Effector CD4-positive, alpha-beta T cell (primary cell): ENCODE measurements at regions not wholly inside any gene's neighbourhood (a gene's known extent, or its start where the extent isn't known, plus 50 kb on each side); places are given as distances from the start of the nearest gene placed in this dataset.
"Not testable (repeated sequence)": the region's sequence is repeated elsewhere in the genome, so short reads cannot be mapped to it uniquely, and the experiment has no call there.

ENCODE experiments used
- DNase-seq: peaks from one replicate; pipeline ENCODE4 v3.0.0-alpha.2; 2020

GRCh38 chr7:131720703-131721102, 164.3 kb upstream of the PODXL start:
- DNase-seq, result no peak

- DNase-seq, result no peak
Observed at GRCh38 chr7:131717181-131717580, 160.8 kb upstream of the PODXL start.

GRCh38 chr7:131699323-131699722, 142.9 kb upstream of the PODXL start:
- no peak for DNase-seq

- no peak for DNase-seq
Observed at GRCh38 chr7:131692131-131692960, 135.9 kb upstream of the PODXL start.

- no peak for DNase-seq
Observed at GRCh38 chr7:131691454-131692130, 135.2 kb upstream of the PODXL start.

- no peak for DNase-seq
Observed at GRCh38 chr7:131690441-131690840, 134.0 kb upstream of the PODXL start.

GRCh38 chr7:131689662-131690234, 133.3 kb upstream of the PODXL start:
- DNase-seq, result no peak

- DNase-seq, result peak; percentile 47
Observed at GRCh38 chr7:131688738-131689661, 132.6 kb upstream of the PODXL start.

- DNase-seq, result no peak
Observed at GRCh38 chr7:131687296-131687695, 130.9 kb upstream of the PODXL start.

- DNase-seq, result no peak
Observed at GRCh38 chr7:131686833-131687232, 130.4 kb upstream of the PODXL start.

- no peak for DNase-seq
Observed at GRCh38 chr7:131683536-131684125, 127.2 kb upstream of the PODXL start.

GRCh38 chr7:131681961-131682360, 125.5 kb upstream of the PODXL start:
- no peak for DNase-seq

- DNase-seq, result not testable (repeated sequence)
Observed at GRCh38 chr7:131679071-131679470, 122.6 kb upstream of the PODXL start.

- not testable (repeated sequence) for DNase-seq
Observed at GRCh38 chr7:131676850-131677249, 120.4 kb upstream of the PODXL start.

- no peak for DNase-seq
Observed at GRCh38 chr7:131674131-131674530, 117.7 kb upstream of the PODXL start.

GRCh38 chr7:131673576-131673975, 117.1 kb upstream of the PODXL start:
- no peak for DNase-seq

- DNase-seq, result no peak
Observed at GRCh38 chr7:131670406-131670805, 114.0 kb upstream of the PODXL start.

- DNase-seq, result no peak
Observed at GRCh38 chr7:131667699-131668098, 111.3 kb upstream of the PODXL start.

GRCh38 chr7:131665021-131665420, 108.6 kb upstream of the PODXL start:
- no peak for DNase-seq

- no peak for DNase-seq
Observed at GRCh38 chr7:131664570-131664969, 108.1 kb upstream of the PODXL start.

GRCh38 chr7:131662301-131662873, 106.0 kb upstream of the PODXL start:
- DNase-seq, result not testable (repeated sequence)

- no peak for DNase-seq
Observed at GRCh38 chr7:131657881-131658280, 101.5 kb upstream of the PODXL start.
